OCI-LY1 (cell line): ENCODE measurements at regions not wholly inside any gene's neighbourhood (a gene's known extent, or its start where the extent isn't known, plus 50 kb on each side); places are given as distances from the start of the nearest gene placed in this dataset.
"Not testable (repeated sequence)": the region's sequence is repeated elsewhere in the genome, so short reads cannot be mapped to it uniquely, and the experiment has no call there.

ENCODE experiments used
- H2AFZ ChIP-seq: fragments of 200-600 bp; sonication (generic), shearing (Covaris generic); 2 replicates; pipeline ENCODE4 v1.6.0; 2014; ENCODE audit warnings: antibody characterized with exemption, mild to moderate bottlenecking, low read length
- H3F3A ChIP-seq: fragments of 200-600 bp; sonication (generic), shearing (Covaris generic); 2 replicates; pipeline ENCODE4 v1.6.0; 2014; ENCODE audit warnings: mild to moderate bottlenecking, antibody characterized with exemption, low read length, moderate library complexity; ENCODE audit not compliant: insufficient read depth
- H3K27ac ChIP-seq: fragments of 200-600 bp; sonication (generic); 2 replicates; pipeline ENCODE4 v1.5.1; 2014; ENCODE audit warnings: low read length, mixed run types, mild to moderate bottlenecking, low read depth; ENCODE audit not compliant: poor library complexity, severe bottlenecking
- H3K27me3 ChIP-seq: fragments of 200-600 bp; sonication (generic); 2 replicates; pipeline ENCODE4 v1.6.0; 2014; ENCODE audit warnings: antibody characterized with exemption, mild to moderate bottlenecking, low read length, moderate library complexity; ENCODE audit not compliant: insufficient read depth
- H3K36me3 ChIP-seq: fragments of 200-600 bp; sonication (generic); 2 replicates; pipeline ENCODE4 v1.6.1; 2014; ENCODE audit warnings: mild to moderate bottlenecking, antibody characterized with exemption, low read length, moderate library complexity, mixed read lengths; ENCODE audit not compliant: insufficient read depth
- H3K4me1 ChIP-seq: fragments of 200-600 bp; sonication (generic); 2 replicates; pipeline ENCODE4 v1.5.1; 2014; ENCODE audit warnings: mild to moderate bottlenecking, low read length, moderate library complexity; ENCODE audit not compliant: insufficient read depth, severe bottlenecking
- H3K4me2 ChIP-seq: fragments of 200-600 bp; sonication (generic), shearing (Covaris generic); 2 replicates; pipeline ENCODE4 v1.6.1; 2014; ENCODE audit warnings: low read length
- H3K4me3 ChIP-seq: fragments of 200-600 bp; sonication (generic); 2 replicates; pipeline ENCODE4 v1.5.1; 2014; ENCODE audit warnings: low read length, low read depth, mild to moderate bottlenecking, mixed read lengths; ENCODE audit not compliant: poor library complexity, severe bottlenecking
- H3K79me2 ChIP-seq: fragments of 200-600 bp; shearing (Covaris generic); 2 replicates; pipeline ENCODE4 v1.6.1; 2016; ENCODE audit warnings: mixed run types, low read length, mixed read lengths; ENCODE audit not compliant: insufficient read depth
- H3K9ac ChIP-seq: fragments of 200-600 bp; sonication (generic), shearing (Covaris generic); 2 replicates; pipeline ENCODE4 v1.6.1; 2014; ENCODE audit warnings: mild to moderate bottlenecking, low read length, mixed read lengths
- H3K9me2 ChIP-seq: fragments of 200-600 bp; sonication (generic), shearing (Covaris generic); 2 replicates; pipeline ENCODE4 v1.6.1; 2014; ENCODE audit warnings: low read depth, mild to moderate bottlenecking, low read length, mixed read lengths
- H3K9me3 ChIP-seq: fragments of 200-600 bp; shearing (Covaris generic); 2 replicates; pipeline ENCODE4 v1.6.1; 2014; ENCODE audit warnings: low read length, mixed read lengths
- H4K20me1 ChIP-seq: fragments of 200-600 bp; sonication (generic), shearing (Covaris generic); 2 replicates; pipeline ENCODE4 v1.6.0; 2016; ENCODE audit warnings: mild to moderate bottlenecking, low read length; ENCODE audit not compliant: insufficient read depth
- CTCF ChIP-seq: fragments of 200-600 bp; sonication (generic), shearing (Covaris generic); IDR thresholded peaks from 2 replicates; pipeline ENCODE4 v1.5.1; 2017; ENCODE audit warnings: mild to moderate bottlenecking, antibody characterized with exemption, low read length, moderate library complexity, mixed read lengths
- EZH2 ChIP-seq: fragments of 200-600 bp; sonication (generic), shearing (Covaris generic); IDR thresholded peaks from 2 replicates; pipeline ENCODE4 v1.8.0; 2017; ENCODE audit warnings: borderline replicate concordance, mixed run types, mild to moderate bottlenecking, antibody characterized with exemption, low read length, moderate library complexity, mixed read lengths

DNA sequence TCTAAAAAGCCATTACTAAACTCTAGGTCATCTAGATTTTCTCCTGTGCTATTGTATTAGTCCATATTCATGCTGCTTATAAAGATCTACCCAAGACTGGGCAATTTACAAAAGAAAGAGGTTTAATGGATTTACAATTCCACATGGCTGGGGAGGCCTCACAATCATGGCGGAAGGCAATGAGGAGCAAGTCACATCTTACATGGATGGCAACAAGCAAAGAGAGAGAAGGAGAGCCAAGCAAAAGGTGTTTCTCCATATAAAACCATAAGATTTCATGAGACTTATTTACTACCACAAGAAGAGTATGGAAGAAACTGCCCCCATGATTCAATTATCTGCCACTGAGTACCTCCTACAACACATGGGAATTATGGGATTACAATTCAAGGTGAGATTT is 69.6 kb upstream of the CCDC6 start:
- not testable (repeated sequence) for H3K4me3 ChIP-seq, H3K27ac ChIP-seq, H3F3A ChIP-seq, H3K4me2 ChIP-seq, H3K36me3 ChIP-seq, H3K9me2 ChIP-seq, H2AFZ ChIP-seq, H3K79me2 ChIP-seq, H3K9me3 ChIP-seq, H3K27me3 ChIP-seq, H4K20me1 ChIP-seq, H3K9ac ChIP-seq
- H3K4me1 ChIP-seq: peaks cover 11% of the 10 kb centered on the region

GRCh38 chr10:59971915-59972314 is 65.6 kb upstream of the CCDC6 start:
- no peaks in the 10 kb centered on the region for H3K36me3 ChIP-seq
- peak overlapping the region; percentile 93 for H3K27ac ChIP-seq
- H3K4me2 ChIP-seq: no peak overlapping the region

DNA sequence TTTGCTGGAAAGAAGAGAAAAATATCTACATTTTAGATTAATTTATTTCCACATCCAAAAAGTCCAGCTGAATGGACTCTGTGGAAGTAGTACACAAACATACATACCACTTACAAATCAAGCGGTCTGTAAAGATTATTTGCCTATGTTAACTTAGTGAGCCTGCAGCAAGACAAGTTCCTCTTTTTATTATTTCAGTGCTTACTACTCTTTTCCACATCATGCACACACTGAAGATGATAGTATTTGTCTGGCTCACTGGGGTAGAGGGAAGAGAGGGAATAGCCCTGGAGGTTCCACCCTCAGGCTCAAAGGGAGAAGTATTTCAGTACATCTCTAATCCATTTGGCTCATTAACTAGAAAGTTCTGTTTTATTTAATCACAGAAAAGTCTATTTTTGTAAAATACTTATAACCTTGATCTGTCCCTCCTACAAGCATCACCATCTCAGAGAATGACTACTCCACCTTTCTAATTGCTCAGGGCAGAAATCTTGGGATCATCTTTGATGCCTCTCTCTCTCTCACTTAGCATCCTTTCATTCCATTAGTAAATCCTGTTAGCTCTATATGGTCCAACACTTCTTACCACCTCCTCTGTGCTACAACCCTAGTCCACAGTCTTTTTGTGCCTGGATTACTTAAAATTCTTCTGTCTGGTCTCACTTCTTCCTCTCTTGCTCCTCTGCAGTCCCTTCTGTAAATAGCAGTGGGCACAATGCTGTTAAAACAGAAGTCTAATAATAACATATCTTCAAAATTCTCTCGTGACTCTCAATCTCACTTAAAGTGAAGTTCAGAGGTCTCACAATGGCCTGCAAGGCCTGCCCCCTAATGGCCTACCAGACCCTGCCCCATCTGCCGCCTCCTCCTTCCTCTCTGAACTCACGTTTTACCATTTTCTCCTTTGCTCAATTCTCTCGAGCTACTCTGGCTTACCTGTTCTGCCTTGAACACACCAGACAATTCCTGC is 64.3 kb upstream of the CCDC6 start:
- no peaks in the 10 kb centered on the region for H3K79me2 ChIP-seq
- TF ChIP-seq CTCF (peak; percentile 56), EZH2 (no peak)
- no peaks in the 10 kb centered on the region for H3K36me3 ChIP-seq
- H2AFZ ChIP-seq: peak overlapping the region; percentile 62; the same call in 1 of the 2 replicates
- no peaks in the 10 kb centered on the region for H3K27me3 ChIP-seq
- no peaks in the 10 kb centered on the region for H3K9me2 ChIP-seq
- H3K4me3 ChIP-seq: peak overlapping the region; percentile 1
- peaks cover 37% of the 10 kb centered on the region for H3K4me1 ChIP-seq
- H3K9ac ChIP-seq: peak overlapping the region; percentile 41; the same call in 1 of the 2 replicates
- no peaks in the 10 kb centered on the region for H3K9me3 ChIP-seq
- no peaks in the 10 kb centered on the region for H3F3A ChIP-seq
- H3K4me2 ChIP-seq: peak overlapping the region; percentile 30
- H3K27ac ChIP-seq: peak overlapping the region; percentile 93
- H4K20me1 ChIP-seq: no peaks in the 10 kb centered on the region

More at GRCh38 chr10:59971915-59972314, 65.6 kb upstream of the CCDC6 start:
- Histone ChIP-seq H4K20me1 (no peaks in the 10 kb centered on the region), H3K9me2 (no peaks in the 10 kb centered on the region), H3F3A (no peaks in the 10 kb centered on the region), H3K4me3 (no peak overlapping the region), H3K4me1 (peaks cover 29% of the 10 kb centered on the region), H3K9ac (no peak overlapping the region), H2AFZ (no peak overlapping the region), H3K27me3 (no peaks in the 10 kb centered on the region), H3K79me2 (no peaks in the 10 kb centered on the region), H3K9me3 (no peaks in the 10 kb centered on the region)
- TF ChIP-seq EZH2: no peak
- TF ChIP-seq CTCF: no peak

- Histone ChIP-seq H3K79me2 (no peaks in the 10 kb centered on the region), H3K9me3 (no peaks in the 10 kb centered on the region), H3K4me1 (peaks cover 37% of the 10 kb centered on the region), H3K9me2 (no peaks in the 10 kb centered on the region), H3K4me3 (no peak overlapping the region), H2AFZ (no peak overlapping the region), H3K36me3 (no peaks in the 10 kb centered on the region), H3K9ac (no peak overlapping the region), H3K27ac (peak overlapping the region; percentile 19), H3K27me3 (no peaks in the 10 kb centered on the region), H3K4me2 (no peak overlapping the region), H3F3A (no peaks in the 10 kb centered on the region), H4K20me1 (no peaks in the 10 kb centered on the region)
- TF ChIP-seq CTCF (no peak), EZH2 (no peak)
Measured at GRCh38 chr10:59968705-59969104, 62.3 kb upstream of the CCDC6 start.
